Inflammatory macrophage treated with lipopolysaccharide for 4 hours (primary cell): ENCODE measurements at regions not wholly inside any gene's neighbourhood (a gene's known extent, or its start where the extent isn't known, plus 50 kb on each side); places are given as distances from the start of the nearest gene placed in this dataset.

Source experiments
- DNase-seq: peaks from one replicate; pipeline ENCODE4 v3.0.0-alpha.2; 2020

- DNase-seq, result no peak
Measured at GRCh38 chrX:76228499-76228898, 55.6 kb downstream of the PBDC1 start.

GRCh38 chrX:76248901-76249300 lies 76.0 kb downstream of the PBDC1 start:
- no peak for DNase-seq

DNA sequence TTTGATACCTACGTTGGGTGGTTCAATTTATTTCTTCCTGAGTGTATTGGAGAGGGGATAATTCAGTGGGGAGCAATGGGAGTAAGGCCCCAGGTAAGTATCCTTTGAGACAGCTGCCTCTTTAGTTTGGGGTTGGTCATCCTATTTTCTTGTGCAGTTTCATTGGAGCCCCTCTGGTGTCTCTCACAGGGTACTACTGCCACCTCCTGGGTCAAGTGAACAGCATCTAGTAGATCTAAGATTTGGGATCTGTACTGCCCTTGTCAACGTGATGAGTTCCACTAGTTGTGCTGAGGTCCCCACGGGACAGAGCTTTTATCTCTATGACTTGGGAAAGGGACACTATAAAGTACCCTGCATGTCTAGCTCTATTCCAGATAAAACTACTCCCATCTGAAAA lies 80.6 kb downstream of the PBDC1 start:
- peak; percentile 37 for DNase-seq

DNA sequence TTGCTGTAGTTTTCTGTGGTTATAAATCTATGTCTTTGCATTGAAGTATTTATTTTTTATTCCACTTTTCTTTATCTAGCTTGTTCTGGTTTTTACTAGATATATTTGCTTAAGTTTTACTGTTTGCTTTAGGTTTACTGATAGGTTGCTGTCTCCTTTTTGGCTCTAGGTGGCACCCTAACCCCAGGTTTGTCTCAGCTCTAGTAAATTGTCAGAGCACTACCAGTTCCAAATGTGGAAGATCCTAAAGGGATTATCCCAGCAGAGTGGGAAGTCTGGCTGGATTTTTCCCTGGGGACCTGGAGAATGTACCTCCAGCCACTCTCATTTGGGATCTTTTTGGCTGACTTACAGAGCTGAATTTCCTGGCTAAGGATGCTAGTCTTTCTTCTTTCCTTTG lies 106.1 kb downstream of the PBDC1 start:
- DNase-seq, result peak; percentile 23
